IMR-90 (cell line): ENCODE measurements at regions not wholly inside any gene's neighbourhood (a gene's known extent, or its start where the extent isn't known, plus 50 kb on each side); places are given as distances from the start of the nearest gene placed in this dataset.

Experiments used
- ATAC-seq: fragments of 200-7000 bp; cut with Tn5 transposase; 2 replicates; pipeline ENCODE4 v1.9.1; 2020; ENCODE audit warnings: low read depth, mild to moderate bottlenecking, moderate library complexity
- BruUV-seq: library from RNA; stranded (reverse); fragments of 400-500 nt; replicated peaks from 2 replicates; lab custom pipeline; 2021; lab: Mats Ljungman, UMichigan
- CTCF ChIA-PET: fragments of 300-600 bp; formaldehyde crosslinking; extraction: SDS; loops from one replicate; lab custom pipeline; 2021; ENCODE audit warnings: antibody characterized with exemption; lab: Yijun Ruan, JAX
- POLR2A ChIA-PET: fragments of 300-600 bp; sonication (Branson Sonifier 250); formaldehyde crosslinking; loops from one replicate; lab custom pipeline; 2022; ENCODE audit warnings: antibody characterized with exemption; ENCODE audit not compliant: unreplicated experiment; lab: Charles Lee
- DNase-seq: peaks from one replicate; pipeline ENCODE4 v3.0.0; 2013
- H2AFZ ChIP-seq: replicated peaks from 2 replicates; pipeline ENCODE3; 2013; ENCODE audit warnings: low read length, mild to moderate bottlenecking; ENCODE audit not compliant: poor library complexity
- H2AK5ac ChIP-seq: 2 replicates; pipeline ENCODE4 v1.6.1; 2013; ENCODE audit warnings: low read depth, low read length, inconsistent platforms
- H2AK9ac ChIP-seq: replicated peaks from 2 replicates; pipeline ENCODE3; 2013; ENCODE audit warnings: mild to moderate bottlenecking, low read depth, low read length, moderate library complexity; ENCODE audit not compliant: poor library complexity
- H2BK120ac ChIP-seq: 2 replicates; pipeline ENCODE4 v1.6.1; 2013; ENCODE audit warnings: low read depth, low read length, inconsistent platforms
- H2BK15ac ChIP-seq: 3 replicates; pipeline ENCODE4 v1.6.1; 2013; ENCODE audit warnings: low read depth, low read length, inconsistent platforms
- H2BK20ac ChIP-seq: 2 replicates; pipeline ENCODE4 v1.6.1; 2013; ENCODE audit warnings: low read depth, mild to moderate bottlenecking, inconsistent platforms, low read length, moderate library complexity
- H2BK5ac ChIP-seq: 2 replicates; pipeline ENCODE4 v1.6.1; 2013; ENCODE audit warnings: mild to moderate bottlenecking, low read depth, low read length, inconsistent platforms; ENCODE audit not compliant: poor library complexity, severe bottlenecking
- H3K14ac ChIP-seq: replicated peaks from 2 replicates; pipeline ENCODE4 v1.6.1; 2013; ENCODE audit warnings: low read depth, low read length, inconsistent platforms
- H3K18ac ChIP-seq: 2 replicates; pipeline ENCODE4 v1.6.1; 2013; ENCODE audit warnings: low read depth, low read length, control low read depth
- H3K23ac ChIP-seq: 2 replicates; pipeline ENCODE4 v1.6.1; 2013; ENCODE audit warnings: low read depth, low read length, inconsistent platforms
- H3K27ac ChIP-seq: 2 replicates; pipeline ENCODE4 v1.5.1; 2013; ENCODE audit warnings: mild to moderate bottlenecking, control low read depth, low read length; ENCODE audit not compliant: insufficient read depth
- H3K27me3 ChIP-seq: 2 replicates; pipeline ENCODE4 v1.6.1; 2013; ENCODE audit warnings: low read length; ENCODE audit not compliant: control insufficient read depth, insufficient read depth
- H3K36me3 ChIP-seq: 2 replicates; pipeline ENCODE4 v1.6.1; 2013; ENCODE audit warnings: low read length, mixed read lengths; ENCODE audit not compliant: control insufficient read depth, insufficient read depth
- H3K4ac ChIP-seq: 2 replicates; pipeline ENCODE4 v1.6.1; 2013; ENCODE audit warnings: low read depth, low read length, inconsistent platforms
- H3K4me1 ChIP-seq: 2 replicates; pipeline ENCODE4 v1.6.1; 2013; ENCODE audit warnings: low read length, mixed read lengths; ENCODE audit not compliant: control insufficient read depth, insufficient read depth
- H3K4me2 ChIP-seq: 2 replicates; pipeline ENCODE4 v1.6.1; 2013; ENCODE audit warnings: low read depth, mild to moderate bottlenecking, control low read depth, low read length, moderate library complexity
- H3K4me3 ChIP-seq: 2 replicates; pipeline ENCODE4 v1.5.1; 2013; ENCODE audit warnings: low read depth, mild to moderate bottlenecking, control low read depth, low read length, moderate library complexity; ENCODE audit not compliant: insufficient read depth
- H3K56ac ChIP-seq: 2 replicates; pipeline ENCODE4 v1.6.1; 2013; ENCODE audit warnings: low read length, inconsistent platforms; ENCODE audit not compliant: insufficient read depth; ENCODE audit errors: extremely low read depth
- H3K79me1 ChIP-seq, 2 experiments: 2 replicates each; pipeline ENCODE4 v1.6.1; 2013; ENCODE audit warnings: low read length in 2 of 2, inconsistent platforms in 1 of 2, low read depth in 1 of 2
- H3K9ac ChIP-seq: 2 replicates; pipeline ENCODE4 v1.6.1; 2013; ENCODE audit warnings: low read depth, low read length, control low read depth
- H3K9me1 ChIP-seq: 2 replicates; pipeline ENCODE4 v1.6.1; 2013; ENCODE audit warnings: low read length, inconsistent platforms; ENCODE audit not compliant: insufficient read depth
- H3K9me3 ChIP-seq: 2 replicates; pipeline ENCODE4 v1.6.1; 2013; ENCODE audit warnings: low read length; ENCODE audit not compliant: control insufficient read depth, insufficient read depth
- H4K20me1 ChIP-seq: 2 replicates; pipeline ENCODE4 v1.6.1; 2013; ENCODE audit warnings: low read length, inconsistent platforms; ENCODE audit not compliant: insufficient read depth
- H4K5ac ChIP-seq: 2 replicates; pipeline ENCODE4 v1.6.1; 2013; ENCODE audit warnings: mild to moderate bottlenecking, low read depth, low read length, control low read depth
- H4K8ac ChIP-seq, 2 experiments: 2 replicates each; pipeline ENCODE4 v1.6.1; 2013; ENCODE audit warnings: low read depth in 2 of 2, low read length in 2 of 2, control low read depth in 1 of 2, inconsistent platforms in 1 of 2
- H4K91ac ChIP-seq: 2 replicates; pipeline ENCODE4 v1.6.1; 2013; ENCODE audit warnings: low read depth, low read length, inconsistent platforms; ENCODE audit not compliant: insufficient read depth
- BHLHE40 ChIP-seq: fragments of 150-350 bp; IDR thresholded peaks from 2 replicates; pipeline ENCODE4 v1.6.1; 2016; ENCODE audit warnings: mild to moderate bottlenecking, low read depth, low read length
- CEBPB ChIP-seq: IDR thresholded peaks from 2 replicates; pipeline ENCODE4 v1.6.1; 2012; ENCODE audit warnings: low read depth, low read length, improper control_type of control experiment
- CHD1 ChIP-seq: IDR thresholded peaks from 2 replicates; pipeline ENCODE4 v1.6.1; 2012; ENCODE audit warnings: low read depth, low read length, improper control_type of control experiment
- MAFK ChIP-seq: IDR thresholded peaks from 2 replicates; pipeline ENCODE4 v1.6.1; 2012; ENCODE audit warnings: low read depth, low read length, improper control_type of control experiment
- NFE2L2 ChIP-seq: fragments of 150-350 bp; IDR thresholded peaks from 2 replicates; pipeline ENCODE4 v1.6.1; 2016; ENCODE audit warnings: low read depth, mild to moderate bottlenecking, low read length
- POLR2A ChIP-seq: IDR thresholded peaks from 2 replicates; pipeline ENCODE4 v1.6.1; 2012; ENCODE audit warnings: mild to moderate bottlenecking, low read depth, low read length
- USF2 ChIP-seq: fragments of 150-350 bp; IDR thresholded peaks from 2 replicates; pipeline ENCODE4 v1.6.1; 2017; ENCODE audit warnings: mild to moderate bottlenecking, antibody characterized with exemption, low read length, low read depth
- WGBS, 2 experiments: methylation state at CpG; one replicate each; pipeline versions ENCODE4 v1.1.5 to v1.1.7; 2013; ENCODE audit warnings: missing lambda C conversion rate in 2 of 2; ENCODE audit not compliant: insufficient read length in 1 of 2; ENCODE audit errors: extremely low coverage in 2 of 2; 5-methylcytosine and 5-hydroxymethylcytosine counted together
- dilution Hi-C: fragments of 300-500 bp; cut with HindIII; formaldehyde crosslinking; loops from one replicate; pipeline ENCODE4 v1.14.3; 2018; ENCODE audit warnings: low sequenced_read_pairs; ENCODE audit not compliant: unreplicated experiment
- in situ Hi-C: fragments of 300-500 bp; cut with MboI; formaldehyde crosslinking; loops from 3 replicates; pipeline ENCODE4 v1.14.3; 2019; ENCODE audit warnings: low sequenced_read_pairs, inconsistent platforms, mixed read lengths
- intact Hi-C: fragments of 100-400 bp; cut with micrococcal nuclease; formaldehyde crosslinking; loops from 2 replicates; pipeline ENCODE4 v1.10.0; 2022
- TF ChIP-seq, protein P1 (sequence below): conservative IDR thresholded peaks from 2 replicates; pipeline ENCODE4 v1.5.1; 2012; ENCODE audit warnings: mild to moderate bottlenecking, low read depth, low read length, improper control_type of control experiment

GRCh38 chr1:47699492-47700235 is 261.8 kb downstream of the FOXD2 start:
- WGBS, 2 experiments = no CpG with 5 or more reads among the region's 5 CpGs
- Histone ChIP-seq H3K9me1 (no peaks in the 10 kb centered on the region), H2AK9ac (no peak overlapping the region), H3K36me3 (no peaks in the 10 kb centered on the region), H3K4me3 (no peak overlapping the region), H4K20me1 (no peaks in the 10 kb centered on the region), H2BK20ac (no peak overlapping the region), H3K4me1 (no peaks in the 10 kb centered on the region), H3K27ac (no peak overlapping the region), H2BK15ac (no peak overlapping the region), H4K8ac (no peak overlapping the region), H3K4me2 (no peak overlapping the region), H2BK120ac (no peak overlapping the region), H3K18ac (no peak overlapping the region), H2AK5ac (no peak overlapping the region), H3K9ac (no peak overlapping the region), H2AFZ (no peak overlapping the region), H3K27me3 (peaks cover 5% of the 10 kb centered on the region; the same call in 1 of the 2 replicates), H3K14ac (no peak overlapping the region), H2BK5ac (no peak overlapping the region), H4K91ac (no peak overlapping the region), H3K79me1 (no peaks in the 10 kb centered on the region), H3K4ac (no peak overlapping the region), H3K9me3 (no peaks in the 10 kb centered on the region), H4K5ac (no peak overlapping the region), H3K56ac (no peak overlapping the region), H3K23ac (no peak overlapping the region)
- BruUV-seq = no TSS peak
- CTCF ChIA-PET = no interaction called here
- intact Hi-C loops = no loop called here
- DNase-seq (no peak), ATAC-seq (no peak)
- no peak for TF ChIP-seq NFE2L2
- no peak for TF ChIP-seq MAFK
- TF ChIP-seq, protein P1, sequence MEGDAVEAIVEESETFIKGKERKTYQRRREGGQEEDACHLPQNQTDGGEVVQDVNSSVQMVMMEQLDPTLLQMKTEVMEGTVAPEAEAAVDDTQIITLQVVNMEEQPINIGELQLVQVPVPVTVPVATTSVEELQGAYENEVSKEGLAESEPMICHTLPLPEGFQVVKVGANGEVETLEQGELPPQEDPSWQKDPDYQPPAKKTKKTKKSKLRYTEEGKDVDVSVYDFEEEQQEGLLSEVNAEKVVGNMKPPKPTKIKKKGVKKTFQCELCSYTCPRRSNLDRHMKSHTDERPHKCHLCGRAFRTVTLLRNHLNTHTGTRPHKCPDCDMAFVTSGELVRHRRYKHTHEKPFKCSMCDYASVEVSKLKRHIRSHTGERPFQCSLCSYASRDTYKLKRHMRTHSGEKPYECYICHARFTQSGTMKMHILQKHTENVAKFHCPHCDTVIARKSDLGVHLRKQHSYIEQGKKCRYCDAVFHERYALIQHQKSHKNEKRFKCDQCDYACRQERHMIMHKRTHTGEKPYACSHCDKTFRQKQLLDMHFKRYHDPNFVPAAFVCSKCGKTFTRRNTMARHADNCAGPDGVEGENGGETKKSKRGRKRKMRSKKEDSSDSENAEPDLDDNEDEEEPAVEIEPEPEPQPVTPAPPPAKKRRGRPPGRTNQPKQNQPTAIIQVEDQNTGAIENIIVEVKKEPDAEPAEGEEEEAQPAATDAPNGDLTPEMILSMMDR = no peak
- TF ChIP-seq POLR2A = no peak
- no peak for TF ChIP-seq USF2
- no peak for TF ChIP-seq CHD1
- TF ChIP-seq BHLHE40 = no peak
- TF ChIP-seq CEBPB = peak; percentile 28; the same call in 1 of the 2 replicates
- in situ Hi-C loops = no loop called here
- POLR2A ChIA-PET = no interaction called here
- dilution Hi-C loops = no loop called here
